ENCODE measurements at regions not wholly inside any gene's neighbourhood (a gene's known extent, or its start where the extent isn't known, plus 50 kb on each side); places are given as distances from the start of the nearest gene placed in this dataset.

DNA sequence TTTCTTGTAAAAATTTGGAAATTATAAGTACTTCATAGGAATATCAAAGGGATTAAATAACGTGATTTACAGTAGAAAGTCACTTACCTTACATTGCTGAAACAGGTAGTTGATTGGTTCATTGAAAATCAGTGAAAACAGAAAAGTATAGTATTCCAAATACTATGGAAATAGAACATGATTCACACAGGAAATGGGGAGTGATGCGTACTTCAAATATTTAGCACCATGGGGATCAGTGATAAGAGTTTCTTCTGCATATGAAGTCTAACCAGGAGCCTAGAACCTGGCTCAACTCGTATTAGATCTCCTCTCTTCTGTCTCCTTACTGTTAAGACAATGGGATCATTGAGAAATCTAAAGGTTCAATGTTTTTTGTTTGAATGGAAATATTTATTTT lies 133.3 kb downstream of the FAM174A start:
- Mint-ChIP-seq H3K36me3 (ENCODE audit: low read depth) (no peaks in the 10 kb centered on the region), H3K4me3 (no peak overlapping the region), H3K4me1 (peaks cover 4% of the 10 kb centered on the region; the same call in 1 of the 3 replicates), H3K27me3 (ENCODE audit: insufficient read depth, low read depth, poor library complexity) (no peaks in the 10 kb centered on the region), H3K27ac (no peak overlapping the region), H3K9me3 (no peaks in the 10 kb centered on the region)
- Histone ChIP-seq H3K9me2 (ENCODE audit: insufficient read depth) (no peaks in the 10 kb centered on the region), H3K27me3 (ENCODE audit: insufficient read depth) (no peaks in the 10 kb centered on the region), H3K4me2 (no peak overlapping the region), H3K4me1 (ENCODE audit: insufficient read depth) (no peaks in the 10 kb centered on the region), H3F3A (replicated peaks; ENCODE audit: low read depth) (no peaks in the 10 kb centered on the region), H3K27ac (ENCODE audit: low read depth) (no peak overlapping the region), H2AFZ (no peak overlapping the region), H3K36me3 (ENCODE audit: insufficient read depth) (no peaks in the 10 kb centered on the region), H3K79me2 (replicated peaks; ENCODE audit: insufficient read depth) (no peaks in the 10 kb centered on the region), H4K20me1 (replicated peaks; ENCODE audit: insufficient read depth) (no peaks in the 10 kb centered on the region), H3K4me3 (no peak overlapping the region)
- TF ChIP-seq JUNB (IDR thresholded peaks at IDR 0.05; ENCODE audit: unreplicated experiment) (no peak), ZNF331 (CRISPR knock-in tag; IDR thresholded peaks at IDR 0.05; ENCODE audit: low read depth) (no peak), EZH2 (IDR thresholded peaks at IDR 0.05; ENCODE audit: low read depth, unreplicated experiment) (no peak), ZNF114 (CRISPR knock-in tag; IDR thresholded peaks at IDR 0.05) (no peak), STAT1 (IDR thresholded peaks at IDR 0.05; ENCODE audit: unreplicated experiment) (no peak), NANOG (IDR thresholded peaks at IDR 0.05; ENCODE audit: borderline replicate concordance) (no peak), EZH2phosphoT487 (IDR thresholded peaks at IDR 0.05; ENCODE audit: unreplicated experiment) (no peak), CREB1 (CRISPR knock-in tag; IDR thresholded peaks at IDR 0.05; ENCODE audit: low read depth) (no peak), POLR2AphosphoS5 (IDR thresholded peaks at IDR 0.05; ENCODE audit: low read depth) (no peak)
- TF ChIP-seq, protein P1, sequence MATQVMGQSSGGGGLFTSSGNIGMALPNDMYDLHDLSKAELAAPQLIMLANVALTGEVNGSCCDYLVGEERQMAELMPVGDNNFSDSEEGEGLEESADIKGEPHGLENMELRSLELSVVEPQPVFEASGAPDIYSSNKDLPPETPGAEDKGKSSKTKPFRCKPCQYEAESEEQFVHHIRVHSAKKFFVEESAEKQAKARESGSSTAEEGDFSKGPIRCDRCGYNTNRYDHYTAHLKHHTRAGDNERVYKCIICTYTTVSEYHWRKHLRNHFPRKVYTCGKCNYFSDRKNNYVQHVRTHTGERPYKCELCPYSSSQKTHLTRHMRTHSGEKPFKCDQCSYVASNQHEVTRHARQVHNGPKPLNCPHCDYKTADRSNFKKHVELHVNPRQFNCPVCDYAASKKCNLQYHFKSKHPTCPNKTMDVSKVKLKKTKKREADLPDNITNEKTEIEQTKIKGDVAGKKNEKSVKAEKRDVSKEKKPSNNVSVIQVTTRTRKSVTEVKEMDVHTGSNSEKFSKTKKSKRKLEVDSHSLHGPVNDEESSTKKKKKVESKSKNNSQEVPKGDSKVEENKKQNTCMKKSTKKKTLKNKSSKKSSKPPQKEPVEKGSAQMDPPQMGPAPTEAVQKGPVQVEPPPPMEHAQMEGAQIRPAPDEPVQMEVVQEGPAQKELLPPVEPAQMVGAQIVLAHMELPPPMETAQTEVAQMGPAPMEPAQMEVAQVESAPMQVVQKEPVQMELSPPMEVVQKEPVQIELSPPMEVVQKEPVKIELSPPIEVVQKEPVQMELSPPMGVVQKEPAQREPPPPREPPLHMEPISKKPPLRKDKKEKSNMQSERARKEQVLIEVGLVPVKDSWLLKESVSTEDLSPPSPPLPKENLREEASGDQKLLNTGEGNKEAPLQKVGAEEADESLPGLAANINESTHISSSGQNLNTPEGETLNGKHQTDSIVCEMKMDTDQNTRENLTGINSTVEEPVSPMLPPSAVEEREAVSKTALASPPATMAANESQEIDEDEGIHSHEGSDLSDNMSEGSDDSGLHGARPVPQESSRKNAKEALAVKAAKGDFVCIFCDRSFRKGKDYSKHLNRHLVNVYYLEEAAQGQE (IDR thresholded peaks at IDR 0.05; ENCODE audit: unreplicated experiment), result no peak
- TF ChIP-seq, protein P2, sequence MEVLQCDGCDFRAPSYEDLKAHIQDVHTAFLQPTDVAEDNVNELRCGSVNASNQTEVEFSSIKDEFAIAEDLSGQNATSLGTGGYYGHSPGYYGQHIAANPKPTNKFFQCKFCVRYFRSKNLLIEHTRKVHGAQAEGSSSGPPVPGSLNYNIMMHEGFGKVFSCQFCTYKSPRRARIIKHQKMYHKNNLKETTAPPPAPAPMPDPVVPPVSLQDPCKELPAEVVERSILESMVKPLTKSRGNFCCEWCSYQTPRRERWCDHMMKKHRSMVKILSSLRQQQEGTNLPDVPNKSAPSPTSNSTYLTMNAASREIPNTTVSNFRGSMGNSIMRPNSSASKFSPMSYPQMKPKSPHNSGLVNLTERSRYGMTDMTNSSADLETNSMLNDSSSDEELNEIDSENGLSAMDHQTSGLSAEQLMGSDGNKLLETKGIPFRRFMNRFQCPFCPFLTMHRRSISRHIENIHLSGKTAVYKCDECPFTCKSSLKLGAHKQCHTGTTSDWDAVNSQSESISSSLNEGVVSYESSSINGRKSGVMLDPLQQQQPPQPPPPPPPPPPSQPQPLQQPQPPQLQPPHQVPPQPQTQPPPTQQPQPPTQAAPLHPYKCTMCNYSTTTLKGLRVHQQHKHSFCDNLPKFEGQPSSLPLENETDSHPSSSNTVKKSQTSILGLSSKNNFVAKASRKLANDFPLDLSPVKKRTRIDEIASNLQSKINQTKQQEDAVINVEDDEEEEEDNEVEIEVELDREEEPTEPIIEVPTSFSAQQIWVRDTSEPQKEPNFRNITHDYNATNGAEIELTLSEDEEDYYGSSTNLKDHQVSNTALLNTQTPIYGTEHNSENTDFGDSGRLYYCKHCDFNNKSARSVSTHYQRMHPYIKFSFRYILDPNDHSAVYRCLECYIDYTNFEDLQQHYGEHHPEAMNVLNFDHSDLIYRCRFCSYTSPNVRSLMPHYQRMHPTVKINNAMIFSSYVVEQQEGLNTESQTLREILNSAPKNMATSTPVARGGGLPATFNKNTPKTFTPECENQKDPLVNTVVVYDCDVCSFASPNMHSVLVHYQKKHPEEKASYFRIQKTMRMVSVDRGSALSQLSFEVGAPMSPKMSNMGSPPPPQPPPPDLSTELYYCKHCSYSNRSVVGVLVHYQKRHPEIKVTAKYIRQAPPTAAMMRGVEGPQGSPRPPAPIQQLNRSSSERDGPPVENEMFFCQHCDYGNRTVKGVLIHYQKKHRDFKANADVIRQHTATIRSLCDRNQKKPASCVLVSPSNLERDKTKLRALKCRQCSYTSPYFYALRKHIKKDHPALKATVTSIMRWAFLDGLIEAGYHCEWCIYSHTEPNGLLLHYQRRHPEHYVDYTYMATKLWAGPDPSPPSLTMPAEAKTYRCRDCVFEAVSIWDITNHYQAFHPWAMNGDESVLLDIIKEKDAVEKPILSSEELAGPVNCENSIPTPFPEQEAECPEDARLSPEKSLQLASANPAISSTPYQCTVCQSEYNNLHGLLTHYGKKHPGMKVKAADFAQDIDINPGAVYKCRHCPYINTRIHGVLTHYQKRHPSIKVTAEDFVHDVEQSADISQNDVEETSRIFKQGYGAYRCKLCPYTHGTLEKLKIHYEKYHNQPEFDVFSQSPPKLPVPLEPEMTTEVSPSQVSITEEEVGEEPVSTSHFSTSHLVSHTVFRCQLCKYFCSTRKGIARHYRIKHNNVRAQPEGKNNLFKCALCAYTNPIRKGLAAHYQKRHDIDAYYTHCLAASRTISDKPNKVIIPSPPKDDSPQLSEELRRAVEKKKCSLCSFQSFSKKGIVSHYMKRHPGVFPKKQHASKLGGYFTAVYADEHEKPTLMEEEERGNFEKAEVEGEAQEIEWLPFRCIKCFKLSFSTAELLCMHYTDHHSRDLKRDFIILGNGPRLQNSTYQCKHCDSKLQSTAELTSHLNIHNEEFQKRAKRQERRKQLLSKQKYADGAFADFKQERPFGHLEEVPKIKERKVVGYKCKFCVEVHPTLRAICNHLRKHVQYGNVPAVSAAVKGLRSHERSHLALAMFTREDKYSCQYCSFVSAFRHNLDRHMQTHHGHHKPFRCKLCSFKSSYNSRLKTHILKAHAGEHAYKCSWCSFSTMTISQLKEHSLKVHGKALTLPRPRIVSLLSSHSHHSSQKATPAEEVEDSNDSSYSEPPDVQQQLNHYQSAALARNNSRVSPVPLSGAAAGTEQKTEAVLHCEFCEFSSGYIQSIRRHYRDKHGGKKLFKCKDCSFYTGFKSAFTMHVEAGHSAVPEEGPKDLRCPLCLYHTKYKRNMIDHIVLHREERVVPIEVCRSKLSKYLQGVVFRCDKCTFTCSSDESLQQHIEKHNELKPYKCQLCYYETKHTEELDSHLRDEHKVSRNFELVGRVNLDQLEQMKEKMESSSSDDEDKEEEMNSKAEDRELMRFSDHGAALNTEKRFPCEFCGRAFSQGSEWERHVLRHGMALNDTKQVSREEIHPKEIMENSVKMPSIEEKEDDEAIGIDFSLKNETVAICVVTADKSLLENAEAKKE (CRISPR knock-in tag; IDR thresholded peaks at IDR 0.05), result no peak
- TF ChIP-seq, protein P3, sequence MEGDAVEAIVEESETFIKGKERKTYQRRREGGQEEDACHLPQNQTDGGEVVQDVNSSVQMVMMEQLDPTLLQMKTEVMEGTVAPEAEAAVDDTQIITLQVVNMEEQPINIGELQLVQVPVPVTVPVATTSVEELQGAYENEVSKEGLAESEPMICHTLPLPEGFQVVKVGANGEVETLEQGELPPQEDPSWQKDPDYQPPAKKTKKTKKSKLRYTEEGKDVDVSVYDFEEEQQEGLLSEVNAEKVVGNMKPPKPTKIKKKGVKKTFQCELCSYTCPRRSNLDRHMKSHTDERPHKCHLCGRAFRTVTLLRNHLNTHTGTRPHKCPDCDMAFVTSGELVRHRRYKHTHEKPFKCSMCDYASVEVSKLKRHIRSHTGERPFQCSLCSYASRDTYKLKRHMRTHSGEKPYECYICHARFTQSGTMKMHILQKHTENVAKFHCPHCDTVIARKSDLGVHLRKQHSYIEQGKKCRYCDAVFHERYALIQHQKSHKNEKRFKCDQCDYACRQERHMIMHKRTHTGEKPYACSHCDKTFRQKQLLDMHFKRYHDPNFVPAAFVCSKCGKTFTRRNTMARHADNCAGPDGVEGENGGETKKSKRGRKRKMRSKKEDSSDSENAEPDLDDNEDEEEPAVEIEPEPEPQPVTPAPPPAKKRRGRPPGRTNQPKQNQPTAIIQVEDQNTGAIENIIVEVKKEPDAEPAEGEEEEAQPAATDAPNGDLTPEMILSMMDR (conservative IDR thresholded peaks at IDR 0.05; ENCODE audit: low read depth in 2 of 2), result no peak
- TF ChIP-seq, protein P4, sequence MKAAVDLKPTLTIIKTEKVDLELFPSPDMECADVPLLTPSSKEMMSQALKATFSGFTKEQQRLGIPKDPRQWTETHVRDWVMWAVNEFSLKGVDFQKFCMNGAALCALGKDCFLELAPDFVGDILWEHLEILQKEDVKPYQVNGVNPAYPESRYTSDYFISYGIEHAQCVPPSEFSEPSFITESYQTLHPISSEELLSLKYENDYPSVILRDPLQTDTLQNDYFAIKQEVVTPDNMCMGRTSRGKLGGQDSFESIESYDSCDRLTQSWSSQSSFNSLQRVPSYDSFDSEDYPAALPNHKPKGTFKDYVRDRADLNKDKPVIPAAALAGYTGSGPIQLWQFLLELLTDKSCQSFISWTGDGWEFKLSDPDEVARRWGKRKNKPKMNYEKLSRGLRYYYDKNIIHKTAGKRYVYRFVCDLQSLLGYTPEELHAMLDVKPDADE (IDR thresholded peaks at IDR 0.05), result no peak
- DNase-seq (ENCODE audit: low spot score), result no peak
- no peak for ATAC-seq

Data from GM23338 (cell line).